ENCODE measurements at regions not wholly inside any gene's neighbourhood (a gene's known extent, or its start where the extent isn't known, plus 50 kb on each side); places are given as distances from the start of the nearest gene placed in this dataset.

DNA sequence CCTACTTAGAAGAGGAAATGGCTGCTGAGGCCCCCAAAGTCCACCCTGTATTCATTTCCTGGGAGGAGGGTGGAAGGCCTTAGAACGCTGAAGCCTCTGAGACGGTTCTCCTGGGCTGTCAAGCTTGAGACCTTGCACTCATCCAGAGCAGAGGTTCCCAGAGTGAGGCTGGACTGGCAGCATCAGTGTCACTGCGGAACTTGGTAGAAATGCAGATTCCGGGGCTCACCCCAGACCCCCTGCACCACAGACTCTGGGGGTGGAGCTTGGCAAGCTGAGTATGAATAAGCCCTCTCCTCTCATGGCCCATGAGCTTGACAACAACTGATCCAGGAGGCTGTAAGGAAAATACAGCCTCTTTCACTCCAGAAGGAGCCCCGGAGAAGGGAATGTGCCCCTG is 218.3 kb downstream of the IRF8 start:
- DNase-seq (ENCODE audit: low read depth in 2 of 2): no peak

DNA sequence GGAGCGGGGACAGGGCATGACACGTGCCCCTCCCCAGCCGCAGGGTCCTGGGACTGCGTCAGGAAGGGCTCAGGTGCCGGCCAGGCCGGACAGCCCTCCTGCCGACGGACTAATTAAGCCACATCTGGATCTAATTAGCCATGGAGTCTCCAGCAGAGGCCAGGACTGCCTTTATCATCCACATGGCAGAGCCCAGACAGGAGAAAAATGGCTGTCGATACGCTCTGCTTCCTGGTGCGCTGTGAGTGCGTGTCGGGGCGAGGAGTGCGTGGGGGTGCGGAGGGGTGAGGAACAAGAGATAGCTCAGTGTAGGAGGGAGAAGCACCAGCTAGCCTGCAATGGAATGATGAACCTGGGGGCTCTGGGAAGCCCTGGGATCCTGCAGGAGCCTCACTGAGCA is 218.8 kb downstream of the IRF8 start:
- no peak for DNase-seq (ENCODE audit: low read depth in 2 of 2)

DNA sequence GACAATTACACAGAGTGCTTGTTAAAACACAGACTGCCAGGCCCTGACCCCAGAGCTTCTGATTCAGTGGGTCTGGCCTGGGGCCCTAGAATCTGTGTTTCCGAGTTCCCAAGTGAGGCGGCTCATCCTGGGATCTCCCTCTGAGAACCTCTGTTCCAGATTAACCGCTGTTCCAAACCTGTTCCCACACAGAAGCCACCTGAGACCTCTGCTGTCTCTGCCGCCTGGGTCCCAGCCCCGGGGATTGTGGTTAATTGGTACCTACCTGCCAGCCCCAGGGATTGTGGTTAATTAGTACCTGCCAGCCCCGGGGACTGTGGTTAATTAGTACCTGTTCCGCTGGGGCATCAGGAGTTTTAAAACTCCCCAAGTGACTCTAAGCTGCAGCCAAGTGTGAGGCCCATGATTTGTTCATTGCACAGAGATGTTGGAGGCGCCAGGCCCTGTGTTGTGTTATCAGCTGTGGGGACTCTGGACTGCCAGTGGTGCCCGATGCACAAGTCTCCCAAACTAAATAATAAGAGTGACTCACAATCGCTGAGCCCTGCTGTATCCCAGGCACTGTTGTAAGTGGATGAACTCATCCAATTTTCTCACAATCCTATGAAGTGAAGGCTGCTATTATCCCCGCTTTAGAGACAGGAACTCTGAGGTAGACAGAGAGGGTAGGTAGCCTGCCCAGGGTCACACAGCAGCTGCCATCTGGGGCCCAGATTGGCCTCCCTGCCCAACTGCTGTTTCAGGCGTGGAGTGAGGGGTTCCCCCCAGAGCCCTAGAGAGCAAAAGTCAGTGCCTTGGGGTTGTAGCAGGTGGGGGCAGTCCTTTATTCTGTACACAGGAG is 219.7 kb downstream of the IRF8 start:
- no peak for DNase-seq (ENCODE audit: low read depth in 2 of 2)

DNA sequence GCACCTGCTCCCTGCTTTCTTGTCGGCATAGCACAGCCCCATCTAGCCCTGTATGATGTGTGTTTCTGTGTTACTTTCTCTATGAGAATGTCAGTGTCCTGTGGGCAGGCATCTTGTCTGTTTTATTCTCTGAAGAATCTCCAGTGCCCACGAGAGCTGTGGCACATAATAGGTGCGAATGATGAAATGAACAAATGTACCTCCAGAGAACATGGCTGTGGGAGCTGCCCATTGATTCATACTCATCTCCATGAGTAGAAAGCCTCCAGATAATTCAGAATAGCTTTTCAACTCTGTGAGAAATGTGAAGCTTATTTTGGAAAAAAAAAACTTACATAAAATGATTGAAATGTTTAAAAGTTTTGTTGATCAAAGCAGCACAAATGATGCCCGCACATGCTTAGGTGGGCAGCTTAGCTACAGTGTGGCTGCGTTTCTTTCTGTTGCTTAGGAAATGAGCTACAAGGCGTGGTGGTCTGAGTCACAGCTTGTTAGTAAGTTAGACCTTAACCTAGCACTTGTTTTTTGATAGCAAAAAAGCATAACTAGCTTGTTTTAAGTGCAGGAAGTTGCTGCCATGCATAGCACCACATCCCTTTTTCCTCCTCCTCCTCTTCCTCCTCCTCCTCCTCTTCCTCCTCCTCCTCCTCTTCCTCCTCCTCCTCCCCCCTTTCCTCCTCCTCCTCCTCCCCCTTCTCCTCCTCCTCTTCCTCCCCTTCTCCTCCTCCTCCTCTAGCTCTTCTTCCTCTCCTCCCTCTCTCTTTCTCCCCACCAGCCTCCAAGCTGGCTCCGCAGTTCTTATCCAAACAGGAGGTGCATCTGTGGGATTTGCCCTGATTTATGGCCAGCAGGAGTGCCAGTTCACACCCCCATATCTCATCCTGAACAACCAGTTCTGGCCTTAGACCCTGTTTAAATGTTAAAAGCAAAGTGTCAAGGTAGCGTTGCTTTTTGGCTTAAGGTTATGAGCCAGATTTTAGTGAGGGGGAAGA is 221.5 kb downstream of the IRF8 start:
- no peak for DNase-seq (ENCODE audit: low read depth in 2 of 2)

DNA sequence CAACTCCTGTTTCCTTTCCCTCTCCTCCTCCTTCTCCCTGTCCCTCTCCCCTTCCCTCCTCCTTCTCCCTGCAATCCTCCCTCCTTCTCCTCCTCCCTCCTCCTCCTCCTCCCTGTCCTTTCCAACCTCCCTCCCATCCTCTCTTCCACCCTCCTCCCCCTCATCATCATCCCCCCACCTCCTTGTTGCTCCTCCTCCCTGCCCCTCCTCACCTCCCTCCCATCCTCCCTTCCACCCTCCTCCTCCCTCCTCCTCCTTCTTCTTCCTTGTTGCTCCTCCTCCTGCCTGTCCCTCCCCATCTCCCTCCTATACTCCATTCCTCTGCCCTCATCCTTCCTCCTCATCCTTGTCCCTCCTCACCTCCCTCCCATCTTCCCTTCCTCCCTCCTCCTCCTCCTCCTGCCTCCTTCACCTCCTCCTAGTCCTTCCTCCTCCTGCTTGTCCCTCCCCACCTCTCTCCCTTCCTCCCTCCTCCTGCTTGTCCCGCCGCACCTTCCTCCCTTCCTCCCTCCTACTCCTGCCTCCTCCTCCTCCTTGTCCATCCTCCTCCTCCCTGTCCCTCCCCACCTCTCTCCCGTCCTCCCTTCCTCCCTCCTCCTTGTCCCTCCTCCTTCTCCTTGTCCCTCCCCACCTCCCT is 222.5 kb downstream of the IRF8 start:
- DNase-seq (ENCODE audit: low read depth in 2 of 2): no peak

DNA sequence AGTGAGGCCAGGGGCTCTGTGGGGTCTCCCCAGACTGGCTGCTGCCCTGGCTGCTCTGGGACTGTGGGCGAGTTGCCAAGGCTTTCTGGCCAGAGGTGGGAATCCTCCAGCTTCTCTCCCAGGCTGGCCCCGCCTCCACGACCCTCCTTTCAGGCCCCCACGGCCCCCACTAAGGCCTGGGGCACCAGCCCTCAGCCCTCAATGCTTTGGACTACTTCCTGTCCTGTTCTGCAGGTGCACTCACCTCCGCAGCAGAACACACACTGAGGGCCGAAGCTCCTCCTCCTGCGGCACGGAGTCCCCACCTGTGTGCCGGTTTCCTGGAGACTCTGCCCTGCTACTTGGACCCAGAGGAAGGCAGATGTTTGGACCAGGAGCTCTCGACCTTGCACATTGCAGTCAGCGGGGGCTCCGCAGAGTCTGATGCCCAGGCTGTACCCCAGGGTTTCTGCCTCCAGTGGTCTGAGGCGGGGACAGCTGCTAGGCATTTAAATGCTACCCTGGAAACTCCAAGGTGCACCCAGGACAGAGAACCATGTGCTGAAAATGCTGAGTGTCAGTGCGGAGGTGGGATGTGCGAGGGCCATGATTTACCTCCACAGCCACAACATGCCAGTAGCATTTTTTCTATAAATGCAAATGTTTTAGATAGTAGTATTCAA is 223.8 kb downstream of the IRF8 start:
- DNase-seq (ENCODE audit: low read depth in 2 of 2): no peak

DNA sequence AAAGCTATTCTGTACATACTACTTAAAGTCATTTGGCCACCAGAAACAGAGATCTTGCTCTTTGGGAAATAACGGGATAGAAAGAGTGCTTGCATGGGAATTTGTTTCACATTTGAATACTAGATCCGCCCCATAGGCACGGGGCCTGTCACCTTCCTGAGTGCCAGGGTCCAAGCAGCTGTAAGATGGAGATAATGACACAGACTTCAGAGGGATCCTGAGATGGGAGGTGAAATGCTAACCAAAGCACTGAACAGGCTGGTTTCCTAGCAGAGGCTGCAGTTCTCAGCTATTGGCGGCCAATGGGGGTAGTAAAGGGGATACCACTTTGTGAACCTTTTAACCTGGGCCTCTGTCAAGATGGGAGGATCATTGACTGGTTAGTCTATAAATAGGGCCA is 225.4 kb downstream of the IRF8 start:
- DNase-seq (ENCODE audit: low read depth in 2 of 2): no peak

DNA sequence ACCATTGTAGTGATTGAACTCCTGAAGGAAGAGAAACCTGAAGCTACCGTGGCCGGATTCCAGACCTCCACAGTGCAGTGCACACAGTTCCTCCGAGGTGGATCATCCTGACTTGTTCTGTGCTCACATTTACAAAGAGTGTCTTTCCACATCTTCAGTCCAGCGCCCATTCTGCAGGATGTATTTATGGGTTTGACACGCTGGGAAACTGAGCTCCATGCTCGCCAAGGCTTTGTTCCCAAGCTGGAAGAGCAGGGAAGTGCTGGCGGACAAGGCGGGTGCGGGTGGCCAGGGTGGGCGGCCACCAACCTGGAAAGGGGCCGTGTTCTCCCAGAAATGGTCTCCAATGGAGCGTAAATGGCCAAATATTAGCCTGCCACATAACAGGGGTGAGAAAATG is 227.9 kb downstream of the IRF8 start:
- no peak for DNase-seq (ENCODE audit: low read depth in 2 of 2)

DNA sequence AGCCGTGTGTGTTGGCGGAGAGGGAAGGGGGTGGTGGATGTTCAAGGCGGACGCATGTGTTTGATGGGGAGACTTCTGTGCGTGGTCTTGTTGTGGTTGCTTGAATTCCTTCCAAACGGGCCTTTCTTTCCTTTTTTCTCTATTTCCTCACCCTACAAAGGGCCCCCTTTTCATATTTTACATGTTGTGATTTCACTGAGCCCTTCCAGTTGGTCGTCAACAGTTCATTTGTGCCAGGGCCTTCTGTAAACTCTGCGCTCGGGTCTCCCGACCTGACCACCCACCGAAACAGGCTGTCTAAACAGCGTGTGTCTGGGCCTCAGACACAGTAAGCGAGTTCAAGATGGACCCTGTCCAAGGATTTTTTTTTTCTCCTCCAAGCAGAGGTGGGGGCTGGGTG is 228.4 kb downstream of the IRF8 start:
- DNase-seq (ENCODE audit: low read depth in 2 of 2): no peak

DNA sequence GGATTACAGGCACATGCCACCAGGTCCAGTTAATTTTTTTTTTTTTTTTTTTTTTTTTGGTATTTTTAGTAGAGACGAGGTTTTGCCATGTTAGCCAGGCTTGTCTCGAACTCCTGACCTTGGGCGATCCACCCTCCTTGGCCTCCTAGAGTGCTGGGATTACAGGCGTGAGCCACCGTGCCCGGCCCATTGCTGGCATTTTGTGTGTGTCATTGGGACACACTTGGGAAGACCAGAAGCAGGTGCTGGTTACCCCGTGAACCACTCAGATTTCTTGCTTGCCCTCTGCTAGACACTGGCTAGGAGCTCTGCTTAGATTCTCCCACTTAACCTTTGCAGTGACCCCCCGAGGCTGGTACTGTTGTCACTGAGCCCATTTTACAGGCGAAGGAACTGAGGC is 229.3 kb downstream of the IRF8 start:
- DNase-seq (ENCODE audit: low read depth in 2 of 2): no peak

DNA sequence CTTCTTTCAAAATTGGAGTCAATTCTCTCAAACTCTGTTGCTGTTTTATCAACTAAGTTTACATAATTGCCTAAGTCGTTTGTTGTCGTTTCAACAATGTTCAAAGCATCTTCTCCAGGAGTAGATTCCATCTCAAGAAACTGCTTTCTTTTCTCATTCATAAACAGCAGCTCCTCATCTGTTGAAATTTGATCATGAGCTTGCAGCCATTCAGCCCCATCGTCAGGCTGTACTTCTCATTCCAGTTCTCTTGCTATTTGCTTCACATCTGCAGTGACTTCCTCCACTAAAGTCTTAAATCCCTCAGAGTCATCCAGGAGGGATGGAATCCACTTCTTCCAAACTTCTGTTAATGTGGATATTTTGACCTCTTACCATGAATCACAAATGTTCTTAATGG is 230.6 kb downstream of the IRF8 start:
- DNase-seq (ENCODE audit: low read depth in 2 of 2): no peak

DNA sequence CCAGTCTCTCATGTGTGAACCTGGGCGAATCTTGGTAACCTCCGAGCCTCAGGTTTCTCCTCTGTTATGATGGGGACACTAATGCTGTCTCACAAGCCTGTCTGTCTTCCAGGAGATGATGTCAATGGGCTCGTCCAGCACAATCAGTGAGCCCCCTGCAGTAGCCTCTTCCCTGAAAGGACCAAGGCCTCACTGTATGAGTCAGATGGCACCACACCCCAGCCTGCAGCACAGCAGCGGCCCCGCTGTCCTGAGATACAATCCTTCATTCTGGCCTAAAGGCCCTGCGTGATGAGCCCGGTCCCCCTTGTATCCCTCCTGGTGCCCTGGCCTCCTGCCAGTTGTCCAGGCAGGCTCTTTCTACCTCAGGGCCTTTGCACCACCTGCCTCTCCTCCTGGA is 234.4 kb downstream of the IRF8 start:
- DNase-seq (ENCODE audit: low read depth in 2 of 2): no peak

DNA sequence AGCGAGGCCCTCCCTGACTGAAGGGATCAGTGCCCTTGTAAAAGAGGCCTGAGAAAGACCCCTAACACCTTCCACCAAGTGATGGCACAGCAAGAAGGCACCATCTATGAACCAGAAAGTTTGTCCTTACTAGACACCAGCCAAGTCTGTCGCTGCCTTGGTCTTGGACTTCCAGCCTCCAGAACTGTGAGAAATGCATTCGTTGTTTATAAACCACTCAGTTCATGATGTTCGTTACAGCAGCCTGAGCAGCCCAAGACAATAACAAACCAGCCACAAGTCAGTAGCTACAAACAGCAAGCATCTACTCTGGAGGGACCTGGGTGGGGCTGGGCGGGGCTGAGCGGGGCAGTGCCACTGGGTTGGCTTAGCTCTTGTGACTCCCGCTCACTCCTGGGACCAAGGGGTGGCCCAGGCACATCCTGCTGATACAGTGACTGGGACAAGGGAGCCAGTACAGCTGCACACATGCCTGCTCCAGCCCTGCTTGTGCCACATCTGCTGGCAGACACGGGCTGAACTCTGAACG is 234.9 kb downstream of the IRF8 start:
- DNase-seq (ENCODE audit: low read depth in 2 of 2): no peak

DNA sequence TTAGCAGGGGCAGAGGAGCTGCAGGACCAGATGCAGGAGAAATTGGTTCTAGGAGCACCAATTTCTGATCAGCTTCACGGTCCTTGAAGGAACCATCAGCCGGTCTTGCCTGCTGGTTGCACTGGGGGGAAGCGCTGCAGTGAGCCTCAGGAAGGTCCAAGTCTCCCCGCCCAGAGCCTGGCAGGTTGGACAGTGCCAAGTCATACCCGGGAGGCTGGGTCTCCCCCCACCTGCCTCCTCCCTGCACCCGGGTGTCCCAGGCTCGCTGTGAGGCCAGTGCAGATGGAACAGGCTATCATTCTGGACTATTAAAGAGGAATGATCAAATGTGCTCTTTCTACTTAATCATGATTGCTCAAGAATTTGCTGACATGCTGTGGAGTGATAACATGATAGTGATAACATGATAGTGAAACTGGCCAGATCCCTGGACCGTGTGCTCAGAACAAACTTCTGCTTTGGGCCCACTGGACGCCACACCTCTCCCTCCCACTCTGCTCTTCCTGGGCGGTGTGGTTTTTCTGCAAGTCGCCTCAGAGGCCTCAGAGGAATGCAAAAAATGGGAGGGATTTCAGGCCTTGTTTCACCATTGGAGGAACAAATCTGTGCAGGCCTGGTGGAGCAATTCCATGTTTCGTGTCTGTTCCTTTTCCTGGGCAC is 236.0 kb downstream of the IRF8 start:
- DNase-seq (ENCODE audit: low read depth in 2 of 2): no peak

DNA sequence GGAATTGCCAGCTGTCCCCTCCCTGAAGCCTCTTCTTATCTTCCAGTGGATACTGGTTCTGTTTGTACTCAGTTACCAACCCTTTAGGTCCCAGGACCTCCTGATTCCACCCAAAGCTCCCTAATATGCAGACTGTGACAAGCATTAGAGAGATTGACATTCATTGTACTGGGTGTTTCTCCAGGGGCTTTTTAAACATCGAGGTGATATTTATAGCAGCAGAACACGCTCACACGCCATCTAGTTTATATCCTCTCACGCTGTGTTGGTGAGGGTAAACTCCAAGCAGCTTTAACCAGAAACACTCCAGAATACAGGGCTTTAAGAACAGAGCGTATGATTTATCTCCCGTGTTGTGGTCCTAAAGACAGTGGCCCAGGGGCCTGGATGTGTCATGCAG is 238.4 kb downstream of the IRF8 start:
- no peak for DNase-seq (ENCODE audit: low read depth in 2 of 2)

DNA sequence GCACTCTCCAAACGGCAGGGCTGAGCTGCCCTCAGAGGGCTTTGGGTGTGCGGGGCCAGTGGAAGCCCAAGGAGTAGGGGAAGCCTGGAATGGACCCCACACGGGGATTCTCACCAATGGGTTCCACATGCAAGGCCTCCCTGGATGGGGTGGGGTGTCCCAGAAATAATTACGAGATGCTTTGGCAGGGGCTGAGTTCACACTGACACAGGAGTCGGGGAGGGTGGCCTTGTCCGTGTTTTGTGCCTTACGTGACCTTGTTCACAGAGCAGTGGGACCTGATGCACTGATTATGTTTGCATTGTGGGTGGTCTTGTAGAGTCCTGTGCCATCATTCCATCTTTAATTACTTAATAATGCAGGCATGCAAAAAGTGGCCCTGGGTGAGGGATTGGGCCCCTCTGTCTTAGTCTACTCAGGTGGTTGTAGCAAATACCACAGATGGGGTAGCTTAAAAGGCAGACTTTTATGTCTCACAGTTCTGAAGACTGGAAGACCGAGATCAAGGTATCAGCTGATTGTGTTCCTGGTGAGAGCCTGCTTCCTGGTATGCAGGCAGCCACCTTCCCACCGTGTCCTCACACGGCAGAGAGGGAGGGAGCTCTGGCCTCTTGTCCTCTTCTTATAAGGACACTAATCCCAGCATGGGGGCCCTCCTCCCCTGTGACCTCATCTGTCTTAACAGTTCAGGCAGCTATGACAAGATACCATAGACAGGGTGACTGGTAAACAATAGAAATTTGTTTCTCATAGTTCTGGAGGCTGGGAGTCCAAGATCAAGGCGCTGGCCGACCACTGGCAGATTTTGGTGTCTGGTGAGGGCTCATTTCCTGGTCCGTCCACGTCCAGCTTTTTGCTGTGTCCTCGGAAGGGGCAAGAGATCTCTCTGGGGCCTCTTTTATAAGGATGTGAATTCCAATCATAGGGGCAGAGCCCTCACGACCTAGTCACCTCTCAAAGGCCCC is 239.4 kb downstream of the IRF8 start:
- no peak for DNase-seq (ENCODE audit: low read depth in 2 of 2)

DNA sequence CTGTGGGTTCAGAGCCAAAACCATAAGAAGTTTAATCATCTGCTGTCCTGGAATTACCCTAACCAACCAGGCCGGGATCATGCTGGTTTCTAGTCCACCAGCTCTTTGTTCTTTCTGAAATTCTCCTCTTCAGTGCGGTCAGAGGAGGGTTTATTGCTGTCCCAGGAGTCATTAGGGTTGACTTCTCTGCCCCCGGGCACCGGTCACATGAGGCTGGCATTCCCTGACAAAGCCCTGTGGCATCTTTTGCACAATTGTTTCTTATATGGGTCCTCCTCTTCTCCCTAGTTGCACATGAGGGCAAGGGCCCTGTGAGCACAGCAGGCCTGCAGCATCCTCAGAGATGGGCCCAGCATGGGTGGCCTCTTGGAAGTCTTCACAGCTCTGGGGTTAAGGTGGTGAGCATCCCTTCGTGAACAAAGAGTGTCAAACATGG is 243.9 kb downstream of the IRF8 start:
- DNase-seq (ENCODE audit: low read depth in 2 of 2): no peak

DNA sequence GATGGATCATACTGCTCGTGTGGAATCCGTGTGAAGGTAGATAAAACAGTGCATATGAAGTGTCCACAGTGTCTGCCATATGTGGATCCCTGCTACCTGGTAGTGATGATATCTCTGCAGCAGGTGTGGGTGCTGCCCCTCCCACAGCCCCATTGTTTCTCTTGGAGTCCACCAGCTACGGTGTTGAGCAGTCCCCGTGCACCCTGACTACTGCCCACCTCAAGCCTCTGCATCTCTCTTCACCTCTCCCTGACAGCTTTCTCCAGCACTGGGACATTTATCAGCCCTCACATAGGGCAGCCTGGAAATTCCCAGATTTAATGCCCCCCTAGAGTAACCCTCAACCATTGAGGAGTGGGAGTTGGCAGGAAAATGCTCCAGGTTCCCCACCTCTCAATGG is 244.7 kb downstream of the IRF8 start:
- DNase-seq (ENCODE audit: low read depth in 2 of 2): no peak

DNA sequence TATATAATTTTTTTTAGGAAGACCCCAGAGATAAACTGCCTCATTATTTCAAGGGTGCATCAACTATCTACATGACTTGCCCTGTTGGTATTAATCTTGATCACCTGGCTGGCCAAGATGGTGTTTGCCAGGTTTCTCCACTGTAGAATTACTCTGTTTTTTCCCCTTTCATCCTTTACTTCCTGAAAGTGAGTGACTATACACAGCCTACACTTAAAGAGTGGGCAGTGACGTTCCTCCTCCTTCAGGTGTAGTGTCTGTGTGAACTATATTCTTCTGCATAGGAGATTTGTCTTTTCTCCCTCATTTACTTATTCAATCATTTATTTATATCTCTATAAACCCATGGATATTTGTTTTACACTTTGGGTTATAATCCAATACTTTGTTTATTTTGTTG is 246.7 kb downstream of the IRF8 start:
- no peak for DNase-seq (ENCODE audit: low read depth in 2 of 2)
